Upper lobe of left lung (tissue), 6 donors: ENCODE measurements at regions not wholly inside any gene's neighbourhood (a gene's known extent, or its start where the extent isn't known, plus 50 kb on each side); places are given as distances from the start of the nearest gene placed in this dataset.

Experiments used
- ATAC-seq, 2 donors: fragments of 200-7000 bp; cut with Tn5 transposase; one replicate each; pipeline ENCODE4 v1.9.1; 2022; ENCODE audit warnings: mild to moderate bottlenecking in 2 of 2, moderate library complexity in 2 of 2; ENCODE audit not compliant: low FRiP score in 2 of 2
- DNase-seq, 2 donors: peaks; one replicate each; pipeline ENCODE4 v3.0.0-alpha.2; 2019 to 2020
- H3K27ac ChIP-seq, 4 donors: fragments of 200-600 bp; sonication (generic); one replicate each; pipeline ENCODE4 v1.5.1; 2016 to 2019
- H3K27me3 ChIP-seq, 4 donors: fragments of 200-600 bp; sonication (generic); one replicate each; pipeline ENCODE4 v1.5.1; 2017 to 2019
- H3K36me3 ChIP-seq, 4 donors: fragments of 200-600 bp; sonication (generic); one replicate each; pipeline ENCODE4 v1.5.1; 2016 to 2019
- H3K4me1 ChIP-seq, 4 donors: fragments of 200-600 bp; sonication (generic); one replicate each; pipeline ENCODE4 v1.5.1; 2018 to 2019
- H3K4me3 ChIP-seq, 4 donors: fragments of 200-600 bp; sonication (generic); one replicate each; pipeline ENCODE4 v1.5.1; 2017 to 2019; ENCODE audit warnings: mild to moderate bottlenecking in 2 of 4, moderate library complexity in 1 of 4
- H3K9me3 ChIP-seq, 4 donors: fragments of 200-600 bp; sonication (generic); one replicate each; pipeline ENCODE4 v1.5.1; 2018 to 2019
- CTCF ChIP-seq, 6 experiments: fragments of 450-650 bp in 4 of 6; fragments of 200-600 bp in 2 of 6; sonication (generic) in 2 of 6; IDR thresholded peaks; one replicate each; pipeline ENCODE4 v1.5.1; 2016 to 2019; ENCODE audit warnings: antibody characterized with exemption in 6 of 6
- EP300 ChIP-seq, 4 donors: sonication (generic); formaldehyde crosslinking; IDR thresholded peaks; one replicate each; pipeline ENCODE4 v1.5.1; 2017; ENCODE audit warnings: antibody characterized with exemption in 4 of 4, control low read depth in 2 of 4
- POLR2A ChIP-seq, 4 donors: fragments of 450-650 bp; IDR thresholded peaks; one replicate each; pipeline ENCODE4 v1.5.1; 2016 to 2017; ENCODE audit warnings: antibody characterized with exemption in 4 of 4, mild to moderate bottlenecking in 2 of 4
- POLR2AphosphoS5 ChIP-seq, 2 donors: sonication (generic); formaldehyde crosslinking; IDR thresholded peaks; one replicate each; pipeline ENCODE4 v1.5.1; 2017; ENCODE audit warnings: antibody characterized with exemption in 2 of 2
- WGBS, 2 donors: methylation state at CpG; one replicate each; pipeline ENCODE4 v1.1.5; 2017 to 2018; 5-methylcytosine and 5-hydroxymethylcytosine counted together
- donor health status: DM: no; HTN: no; CAD: no; lungs with moderate emphysema.
- donor health status: DM: no; HTN: yes; CAD: no; lungs with severe emphysema.

DNA sequence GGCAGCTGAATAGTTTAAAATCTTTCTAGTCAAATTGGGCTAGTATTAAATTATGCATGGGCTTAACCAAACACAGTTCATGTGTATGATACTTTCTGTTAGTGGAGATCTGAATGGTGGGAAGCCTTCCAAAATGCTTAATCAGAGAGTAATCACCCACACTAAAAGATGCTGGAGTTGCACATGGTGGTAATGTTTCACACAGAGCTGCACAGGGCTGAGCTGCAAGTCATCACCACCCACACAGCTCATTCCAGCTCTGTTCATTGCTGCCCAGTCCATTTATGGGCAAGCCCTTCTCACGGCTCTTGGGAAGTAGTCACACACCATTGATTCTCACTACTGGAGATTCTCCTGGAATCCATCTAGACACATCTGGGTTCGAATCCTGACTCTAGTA, 351.5 kb upstream of the KCNN2 start:
- TF ChIP-seq POLR2AphosphoS5 (IDR thresholded peaks at IDR 0.05) (no peak), CTCF (IDR thresholded peaks at IDR 0.05) (no peak), POLR2A (IDR thresholded peaks at IDR 0.05) (no peak), EP300 (IDR thresholded peaks at IDR 0.05) (no peak)
- H3K27ac ChIP-seq, result no peak overlapping the region
- H3K27me3 ChIP-seq, result no peaks in the 10 kb centered on the region
- WGBS, 2 donors, result 72 to 95% methylated on average over 2 of the region's 2 CpGs
- no peak for ATAC-seq
- no peaks in the 10 kb centered on the region for H3K4me1 ChIP-seq
- H3K36me3 ChIP-seq, result no peaks in the 10 kb centered on the region
- no peak overlapping the region for H3K4me3 ChIP-seq
- H3K9me3 ChIP-seq, result no peaks in the 10 kb centered on the region
- DNase-seq, result no peak

DNA sequence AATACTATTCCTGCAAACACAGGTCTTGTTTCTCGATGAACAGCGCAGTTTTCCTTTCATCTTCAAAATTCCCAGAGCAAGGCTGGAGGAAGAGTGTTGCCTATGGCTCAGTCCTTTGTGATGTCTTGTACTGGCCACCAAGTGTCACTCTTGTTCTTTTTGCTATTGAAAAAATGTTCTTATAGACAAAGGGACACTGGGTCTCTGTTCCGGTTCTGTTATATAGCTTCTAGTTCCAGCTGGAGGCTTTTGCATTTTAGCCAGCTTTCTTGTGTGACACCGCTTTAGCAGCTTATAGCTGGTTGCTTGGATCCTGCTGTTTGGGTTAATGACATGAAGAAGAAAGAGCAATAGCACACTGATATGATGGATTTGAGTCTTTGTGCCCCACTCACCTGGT, 343.7 kb upstream of the KCNN2 start:
- Histone ChIP-seq H3K36me3 (no peaks in the 10 kb centered on the region), H3K4me1 (no peaks in the 10 kb centered on the region), H3K27me3 (no peaks in the 10 kb centered on the region), H3K27ac (no peak overlapping the region), H3K9me3 (no peaks in the 10 kb centered on the region), H3K4me3 (no peak overlapping the region)
- ATAC-seq (no peak), DNase-seq (no peak)
- TF ChIP-seq POLR2AphosphoS5 (IDR thresholded peaks at IDR 0.05) (no peak), POLR2A (IDR thresholded peaks at IDR 0.05) (no peak), EP300 (IDR thresholded peaks at IDR 0.05) (no peak), CTCF (IDR thresholded peaks at IDR 0.05) (no peak)
- WGBS, 2 donors, result 68 to 75% methylated on average over 4 of the region's 4 CpGs

GRCh38 chr5:114038756-114039155, 323.1 kb upstream of the KCNN2 start:
- H3K36me3 ChIP-seq, result no peaks in the 10 kb centered on the region
- no peaks in the 10 kb centered on the region for H3K27me3 ChIP-seq
- H3K4me1 ChIP-seq, result no peaks in the 10 kb centered on the region
- no peaks in the 10 kb centered on the region for H3K9me3 ChIP-seq
- H3K27ac ChIP-seq, result no peak overlapping the region
- DNase-seq, result peak in 1 of 2 donors; percentile 9
- TF ChIP-seq CTCF (IDR thresholded peaks at IDR 0.05), result no peak
- no peak for TF ChIP-seq POLR2AphosphoS5 (IDR thresholded peaks at IDR 0.05)
- WGBS, 2 donors, result 81 to 92% methylated on average over 2 of the region's 2 CpGs
- no peak for ATAC-seq
- H3K4me3 ChIP-seq, result no peak overlapping the region

DNA sequence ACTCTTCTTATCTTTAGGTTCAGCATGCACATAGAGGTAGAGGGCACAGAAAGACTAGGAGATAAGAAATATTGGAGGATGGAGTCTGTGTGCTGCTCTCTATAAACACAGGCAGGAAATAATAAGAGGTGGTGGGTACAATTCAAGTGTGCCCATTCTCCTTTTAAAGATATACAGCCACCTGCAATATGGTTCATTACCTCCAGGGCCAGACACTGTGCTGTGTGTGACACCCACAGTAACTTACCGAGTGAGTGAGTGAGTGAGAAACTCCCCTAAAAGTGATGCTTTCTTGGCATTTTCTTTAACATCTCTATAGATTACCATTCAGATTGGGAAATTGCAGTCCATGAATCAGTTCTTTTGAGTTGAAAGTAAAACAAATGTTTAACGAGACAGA, 311.8 kb upstream of the KCNN2 start:
- H3K9me3 ChIP-seq, result no peaks in the 10 kb centered on the region
- H3K36me3 ChIP-seq, result no peaks in the 10 kb centered on the region
- no peak overlapping the region for H3K4me3 ChIP-seq
- no peak for TF ChIP-seq EP300 (IDR thresholded peaks at IDR 0.05)
- H3K27me3 ChIP-seq, result no peaks in the 10 kb centered on the region
- no peak overlapping the region for H3K27ac ChIP-seq
- DNase-seq (no peak), ATAC-seq (no peak)
- H3K4me1 ChIP-seq, result peaks cover 0 to 7% (median 3%) of the 10 kb centered on the region in 4 donors
- 73 to 84% methylated on average over 2 of the region's 2 CpGs for WGBS, 2 donors

GRCh38 chr5:114053372-114053771, 308.5 kb upstream of the KCNN2 start:
- H3K4me3 ChIP-seq, result no peak overlapping the region
- peaks cover 7 to 20% (median 12%) of the 10 kb centered on the region in 4 donors for H3K4me1 ChIP-seq
- ATAC-seq (no peak), DNase-seq (no peak)
- H3K9me3 ChIP-seq, result no peaks in the 10 kb centered on the region
- no peak overlapping the region for H3K27ac ChIP-seq
- H3K36me3 ChIP-seq, result no peaks in the 10 kb centered on the region
- TF ChIP-seq POLR2A (IDR thresholded peaks at IDR 0.05) (no peak), CTCF (IDR thresholded peaks at IDR 0.05) (no peak), EP300 (IDR thresholded peaks at IDR 0.05) (no peak), POLR2AphosphoS5 (IDR thresholded peaks at IDR 0.05) (no peak)
- WGBS, 2 donors, result 88 to 90% methylated on average over 4 of the region's 4 CpGs
- peaks cover 0 to 4% (median 0%) of the 10 kb centered on the region in 4 donors for H3K27me3 ChIP-seq
